Stimulated activated CD8-positive, alpha-beta memory T cell treated with anti-CD3 and anti-CD28 coated beads, Interleukin-12 subunit alpha, Interleukin-12 subunit beta, amount 100 ng/mL, for 4 hours (primary cell): ENCODE measurements at regions not wholly inside any gene's neighbourhood (a gene's known extent, or its start where the extent isn't known, plus 50 kb on each side); places are given as distances from the start of the nearest gene placed in this dataset.
"Not testable (repeated sequence)": the region's sequence is repeated elsewhere in the genome, so short reads cannot be mapped to it uniquely, and the experiment has no call there.

Experiments used
- DNase-seq: peaks from one replicate; pipeline ENCODE4 v3.0.0-alpha.2; 2020; ENCODE audit warnings: low read depth

- DNase-seq = no peak
Measured at GRCh38 chr7:66503551-66504031, 125.1 kb upstream of the KCTD7 start.

- no peak for DNase-seq
Measured at GRCh38 chr7:66504131-66504530, 124.5 kb upstream of the KCTD7 start.

- no peak for DNase-seq
Measured at GRCh38 chr7:66505009-66505408, 123.7 kb upstream of the KCTD7 start.

- DNase-seq = no peak
Measured at GRCh38 chr7:66505531-66506451, 122.9 kb upstream of the KCTD7 start.

GRCh38 chr7:66506703-66507102 is 122.0 kb upstream of the KCTD7 start:
- DNase-seq = not testable (repeated sequence)

- DNase-seq = no peak
Measured at GRCh38 chr7:66507764-66508296, 120.9 kb upstream of the KCTD7 start.

GRCh38 chr7:66508431-66508830 is 120.2 kb upstream of the KCTD7 start:
- no peak for DNase-seq

GRCh38 chr7:66514050-66514449 is 114.6 kb upstream of the KCTD7 start:
- no peak for DNase-seq

GRCh38 chr7:66517212-66517909 is 111.3 kb upstream of the KCTD7 start:
- DNase-seq = no peak

GRCh38 chr7:66518151-66518691 is 110.5 kb upstream of the KCTD7 start:
- DNase-seq = no peak

GRCh38 chr7:66521675-66522074 is 107.0 kb upstream of the KCTD7 start:
- DNase-seq = no peak

GRCh38 chr7:66522518-66522917 is 106.2 kb upstream of the KCTD7 start:
- no peak for DNase-seq

GRCh38 chr7:66523409-66523808 is 105.3 kb upstream of the KCTD7 start:
- no peak for DNase-seq

GRCh38 chr7:66524738-66525137 is 103.9 kb upstream of the KCTD7 start:
- DNase-seq = no peak

GRCh38 chr7:66526782-66527181 is 101.9 kb upstream of the KCTD7 start:
- not testable (repeated sequence) for DNase-seq

- no peak for DNase-seq
Measured at GRCh38 chr7:66528652-66529051, 100.0 kb upstream of the KCTD7 start.

GRCh38 chr7:66529883-66530610 is 98.6 kb upstream of the KCTD7 start:
- no peak for DNase-seq

GRCh38 chr7:66535414-66536329 is 93.0 kb upstream of the KCTD7 start:
- no peak for DNase-seq

GRCh38 chr7:66537380-66537779 is 91.3 kb upstream of the KCTD7 start:
- DNase-seq = no peak

GRCh38 chr7:66537876-66538275 is 90.8 kb upstream of the KCTD7 start:
- no peak for DNase-seq

GRCh38 chr7:66539264-66539623 is 89.4 kb upstream of the KCTD7 start:
- DNase-seq = no peak
